ENCODE measurements at regions not wholly inside any gene's neighbourhood (a gene's known extent, or its start where the extent isn't known, plus 50 kb on each side); places are given as distances from the start of the nearest gene placed in this dataset.
A peak's percentile ranks its signal among the peaks of the same experiment; 100 is the strongest.
"Not testable (repeated sequence)": the region's sequence is repeated elsewhere in the genome, so short reads cannot be mapped to it uniquely, and the experiment has no call there.

DNA sequence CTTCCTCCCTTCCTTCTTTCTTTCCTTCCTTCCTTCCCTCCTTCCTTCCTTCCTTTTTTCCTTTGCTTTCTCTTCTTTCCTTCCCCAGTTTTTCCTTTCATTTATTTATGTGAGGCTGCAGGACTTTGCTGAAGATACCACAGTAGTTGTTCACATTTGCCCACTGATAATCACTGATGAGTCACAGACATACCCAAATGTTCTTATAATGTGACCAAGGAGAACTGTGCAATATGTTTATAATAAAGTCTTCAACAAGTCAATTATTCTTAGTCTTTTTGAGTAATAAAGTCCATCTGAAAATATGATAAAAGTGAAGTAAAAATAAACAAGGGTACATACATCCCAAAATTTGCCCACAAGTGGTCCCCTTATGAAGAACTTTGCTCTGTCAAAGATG lies 159.7 kb downstream of the GNAI1 start:
- H3K9me2 ChIP-seq (ENCODE audit: insufficient read depth) = no peaks in the 10 kb centered on the region
- H3K9ac ChIP-seq = no peak overlapping the region
- no peak overlapping the region for H3K27ac ChIP-seq
- no peak for TF ChIP-seq EZH2 (IDR thresholded peaks at IDR 0.05; ENCODE audit: insufficient read depth, poor library complexity, severe bottlenecking)
- no peak for TF ChIP-seq EZH2phosphoT487 (IDR thresholded peaks at IDR 0.05; ENCODE audit: insufficient read depth, low read depth)
- 0 out of 2 replicates have a peak, but pooled peaks cover 9% of the 10 kb centered on the region for H3K4me1 ChIP-seq (ENCODE audit: insufficient read depth)
- no peak overlapping the region for H3K4me3 ChIP-seq
- no peaks in the 10 kb centered on the region for H3K36me3 ChIP-seq (ENCODE audit: low read depth)
- H3K9me3 ChIP-seq (ENCODE audit: low read depth) = no peaks in the 10 kb centered on the region
- H3K27me3 ChIP-seq (replicated peaks; ENCODE audit: insufficient read depth) = no peaks in the 10 kb centered on the region
- H2AFZ ChIP-seq = no peak overlapping the region
- in situ Hi-C loops (cut with MboI) = no loop called here
- no peaks in the 10 kb centered on the region for H4K20me1 ChIP-seq (ENCODE audit: insufficient read depth)
- peak overlapping the region; percentile 7 for H3K4me2 ChIP-seq (ENCODE audit: unreplicated experiment)
- no peaks in the 10 kb centered on the region for H3K79me2 ChIP-seq (ENCODE audit: insufficient read depth)
- peaks cover 10% of the 10 kb centered on the region; the same call in 1 of the 2 replicates for H3F3A ChIP-seq (ENCODE audit: insufficient read depth)
- peak; percentile 52 for DNase-seq

DNA sequence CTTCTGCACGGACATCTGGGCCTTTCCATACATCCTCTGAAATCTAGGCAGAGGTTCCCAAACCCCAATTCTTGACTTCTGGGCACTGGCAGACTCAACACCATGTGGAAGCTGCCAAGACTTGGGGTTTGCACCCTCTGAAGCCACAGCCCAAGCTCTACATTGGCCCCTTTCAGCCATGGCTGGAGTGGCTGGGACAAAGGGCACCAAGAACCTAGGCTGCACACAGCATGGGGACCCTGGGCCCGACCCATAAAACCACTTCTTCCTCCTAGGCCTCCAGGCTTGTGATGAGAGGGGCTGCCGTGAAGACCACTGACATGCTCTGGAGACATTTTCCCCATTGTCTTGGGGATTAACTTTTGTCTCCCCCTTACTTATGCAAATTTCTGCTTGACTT lies 158.0 kb downstream of the GNAI1 start:
- H3K4me3 ChIP-seq; H3K9me3 ChIP-seq (ENCODE audit: low read depth); DNase-seq; H4K20me1 ChIP-seq (ENCODE audit: insufficient read depth); H3K4me1 ChIP-seq (ENCODE audit: insufficient read depth); H2AFZ ChIP-seq; H3K4me2 ChIP-seq (ENCODE audit: unreplicated experiment); H3K36me3 ChIP-seq (ENCODE audit: low read depth); H3K9ac ChIP-seq; H3K9me2 ChIP-seq (ENCODE audit: insufficient read depth); H3K79me2 ChIP-seq (ENCODE audit: insufficient read depth); in situ Hi-C loops (cut with MboI); H3K27me3 ChIP-seq (replicated peaks; ENCODE audit: insufficient read depth); H3K27ac ChIP-seq: not testable (repeated sequence)
- H3F3A ChIP-seq (ENCODE audit: insufficient read depth) = peaks cover 10% of the 10 kb centered on the region; the same call in 1 of the 2 replicates
- 68 to 75% methylated on average over 3 of the region's 3 CpGs for WGBS, 2 experiments (ENCODE audit: low coverage in 1 of 2, low lambda C conversion rate in 2 of 2, missing lambda C conversion rate in 2 of 2)

- Histone ChIP-seq H2AFZ (no peak overlapping the region), H3K27me3 (replicated peaks; ENCODE audit: insufficient read depth) (no peaks in the 10 kb centered on the region), H3K4me1 (ENCODE audit: insufficient read depth) (peaks cover 10% of the 10 kb centered on the region; the same call in 1 of the 2 replicates), H4K20me1 (ENCODE audit: insufficient read depth) (no peaks in the 10 kb centered on the region), H3K79me2 (ENCODE audit: insufficient read depth) (no peaks in the 10 kb centered on the region), H3K4me2 (ENCODE audit: unreplicated experiment) (no peak overlapping the region), H3K9ac (no peak overlapping the region), H3F3A (ENCODE audit: insufficient read depth) (peaks cover 13% of the 10 kb centered on the region), H3K9me2 (ENCODE audit: insufficient read depth) (no peaks in the 10 kb centered on the region), H3K27ac (no peak overlapping the region), H3K9me3 (ENCODE audit: low read depth) (no peaks in the 10 kb centered on the region), H3K4me3 (no peak overlapping the region), H3K36me3 (ENCODE audit: low read depth) (no peaks in the 10 kb centered on the region)
- in situ Hi-C loops (cut with MboI) = no loop called here
- 52 to 57% methylated on average over 4 of the region's 4 CpGs for WGBS, 2 experiments (ENCODE audit: low coverage in 1 of 2, low lambda C conversion rate in 2 of 2, missing lambda C conversion rate in 2 of 2)
- peak; percentile 53 for DNase-seq
- TF ChIP-seq EZH2phosphoT487 (IDR thresholded peaks at IDR 0.05; ENCODE audit: insufficient read depth, low read depth) (no peak), EZH2 (IDR thresholded peaks at IDR 0.05; ENCODE audit: insufficient read depth, poor library complexity, severe bottlenecking) (no peak)
Measured at GRCh38 chr7:80288175-80289122, 153.8 kb downstream of the GNAI1 start.

DNA sequence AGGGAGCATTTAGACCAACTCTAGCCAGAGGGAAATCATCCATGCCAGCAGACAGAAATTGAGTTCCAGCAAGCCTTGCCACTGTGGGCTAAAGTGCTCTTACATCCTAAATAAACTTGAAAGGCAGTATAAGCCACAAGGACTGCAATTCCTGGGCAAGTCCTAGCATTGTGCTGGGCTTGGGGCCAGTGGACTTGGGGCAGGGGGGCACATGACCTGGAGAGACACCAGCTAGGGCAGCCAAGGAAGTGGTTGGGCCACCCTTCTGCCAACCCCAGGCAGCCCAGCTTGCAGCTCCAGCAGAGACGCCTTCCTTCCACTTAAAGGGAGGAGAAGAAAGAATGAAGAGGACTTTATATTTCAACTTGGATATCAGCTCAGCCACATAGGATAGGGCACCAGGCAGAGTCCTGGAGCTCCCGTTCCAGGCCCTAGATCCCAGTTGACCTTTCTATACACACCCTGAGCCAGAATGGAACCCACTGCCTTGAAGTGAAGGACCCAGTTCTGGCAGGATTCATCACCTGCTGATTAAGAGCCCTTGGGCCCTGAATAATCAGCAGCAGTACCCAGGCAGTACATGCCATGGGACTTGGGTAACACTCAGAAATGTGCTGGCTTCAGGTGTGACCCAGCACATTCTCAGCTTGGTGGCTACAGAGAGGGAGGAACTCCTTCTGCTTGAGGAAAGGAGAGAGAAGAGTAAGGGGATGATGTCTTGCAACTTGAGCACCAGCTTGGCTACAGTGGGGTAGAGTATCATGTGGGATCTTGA lies 153.0 kb downstream of the GNAI1 start:
- Histone ChIP-seq H3K9ac (no peak overlapping the region), H3K9me2 (ENCODE audit: insufficient read depth) (no peaks in the 10 kb centered on the region), H3K27ac (no peak overlapping the region), H3K36me3 (ENCODE audit: low read depth) (no peaks in the 10 kb centered on the region), H3K27me3 (replicated peaks; ENCODE audit: insufficient read depth) (no peaks in the 10 kb centered on the region), H4K20me1 (ENCODE audit: insufficient read depth) (no peaks in the 10 kb centered on the region), H2AFZ (no peak overlapping the region), H3K4me1 (ENCODE audit: insufficient read depth) (peaks cover 10% of the 10 kb centered on the region; the same call in 1 of the 2 replicates), H3F3A (ENCODE audit: insufficient read depth) (peaks cover 13% of the 10 kb centered on the region), H3K4me2 (ENCODE audit: unreplicated experiment) (no peak overlapping the region), H3K79me2 (ENCODE audit: insufficient read depth) (no peaks in the 10 kb centered on the region), H3K4me3 (no peak overlapping the region), H3K9me3 (ENCODE audit: low read depth) (no peaks in the 10 kb centered on the region)
- DNase-seq = no peak
- in situ Hi-C loops (cut with MboI) = no loop called here
- TF ChIP-seq EZH2 (IDR thresholded peaks at IDR 0.05; ENCODE audit: insufficient read depth, poor library complexity, severe bottlenecking) = no peak
- no peak for TF ChIP-seq EZH2phosphoT487 (IDR thresholded peaks at IDR 0.05; ENCODE audit: insufficient read depth, low read depth)
- 81 to 100% methylated on average over 1 to 2 of the region's 2 CpGs for WGBS, 2 experiments (ENCODE audit: low coverage in 1 of 2, low lambda C conversion rate in 2 of 2, missing lambda C conversion rate in 2 of 2)
